ENCODE measurements at regions not wholly inside any gene's neighbourhood (a gene's known extent, or its start where the extent isn't known, plus 50 kb on each side); places are given as distances from the start of the nearest gene placed in this dataset.

GRCh38 chr12:66902020-66902419 is 223.1 kb upstream of the GRIP1 start:
- DNase-seq (ENCODE audit: low spot score) = no peak
- no peak overlapping the region for H3K4me2 ChIP-seq
- Mint-ChIP-seq H3K4me1 (peaks cover 22% of the 10 kb centered on the region), H3K9me3 (no peaks in the 10 kb centered on the region), H3K4me3 (no peak overlapping the region), H3K27ac (no peak overlapping the region), H3K36me3 (ENCODE audit: low read depth) (no peaks in the 10 kb centered on the region), H3K27me3 (ENCODE audit: insufficient read depth, low read depth, poor library complexity) (no peaks in the 10 kb centered on the region)
- peaks cover 14% of the 10 kb centered on the region; the same call in 1 of the 2 replicates for H3K4me1 ChIP-seq (ENCODE audit: insufficient read depth)
- no peaks in the 10 kb centered on the region for H3K9me2 ChIP-seq (ENCODE audit: insufficient read depth)
- ATAC-seq = no peak
- no peaks in the 10 kb centered on the region for H4K20me1 ChIP-seq (replicated peaks; ENCODE audit: insufficient read depth)
- H3F3A ChIP-seq (replicated peaks; ENCODE audit: low read depth) = no peaks in the 10 kb centered on the region
- TF ChIP-seq ZNF114 (CRISPR knock-in tag; IDR thresholded peaks at IDR 0.05) (no peak), CTCF (conservative IDR thresholded peaks at IDR 0.05; ENCODE audit: low read depth in 2 of 2) (no peak), EZH2phosphoT487 (IDR thresholded peaks at IDR 0.05; ENCODE audit: unreplicated experiment) (no peak), STAT1 (IDR thresholded peaks at IDR 0.05; ENCODE audit: unreplicated experiment) (no peak), JUNB (IDR thresholded peaks at IDR 0.05; ENCODE audit: unreplicated experiment) (no peak), POLR2AphosphoS5 (IDR thresholded peaks at IDR 0.05; ENCODE audit: low read depth) (no peak), REST (IDR thresholded peaks at IDR 0.05; ENCODE audit: unreplicated experiment) (no peak), ZNF462 (CRISPR knock-in tag; IDR thresholded peaks at IDR 0.05) (no peak), CREB1 (CRISPR knock-in tag; IDR thresholded peaks at IDR 0.05; ENCODE audit: low read depth) (no peak), ZNF331 (CRISPR knock-in tag; IDR thresholded peaks at IDR 0.05; ENCODE audit: low read depth) (no peak), NANOG (IDR thresholded peaks at IDR 0.05; ENCODE audit: borderline replicate concordance) (no peak), ETS1 (IDR thresholded peaks at IDR 0.05) (no peak), EZH2 (IDR thresholded peaks at IDR 0.05; ENCODE audit: low read depth, unreplicated experiment) (no peak)
- no peak overlapping the region for H3K27ac ChIP-seq (ENCODE audit: low read depth)
- no peak overlapping the region for H3K4me3 ChIP-seq
- no peaks in the 10 kb centered on the region for H3K27me3 ChIP-seq (ENCODE audit: insufficient read depth)
- no peak overlapping the region for H2AFZ ChIP-seq
- H3K36me3 ChIP-seq (ENCODE audit: insufficient read depth) = no peaks in the 10 kb centered on the region
- no peaks in the 10 kb centered on the region for H3K79me2 ChIP-seq (replicated peaks; ENCODE audit: insufficient read depth)
